Heart right ventricle (tissue), 16 donors: ENCODE measurements at regions not wholly inside any gene's neighbourhood (a gene's known extent, or its start where the extent isn't known, plus 50 kb on each side); places are given as distances from the start of the nearest gene placed in this dataset.

Experiments used
- ATAC-seq, 8 donors: fragments of 200-7000 bp; cut with Tn5 transposase; one replicate each; pipeline ENCODE4 v1.9.1; 2020; ENCODE audit warnings: mild to moderate bottlenecking in 8 of 8, moderate library complexity in 8 of 8, moderate number of reproducible peaks in 1 of 8
- DNase-seq, 2 donors: peaks; one replicate each; pipeline ENCODE4 v3.0.0-alpha.2; 2020
- H3K27ac ChIP-seq, 10 donors: fragments of 200-600 bp; sonication (generic) in 2 of 10; one replicate each; pipeline versions ENCODE4 v1.5.0 to v1.8.0; 2020 to 2022; ENCODE audit warnings: mild to moderate bottlenecking in 3 of 10
- H3K27me3 ChIP-seq, 7 donors: fragments of 200-600 bp; one replicate each; pipeline ENCODE4 v1.8.0; 2021 to 2022; ENCODE audit warnings: mild to moderate bottlenecking in 2 of 7
- H3K36me3 ChIP-seq, 9 donors: fragments of 200-600 bp; sonication (generic) in 1 of 9; one replicate each; pipeline versions ENCODE4 v1.5.0 to v1.8.0; 2020 to 2022; ENCODE audit warnings: mild to moderate bottlenecking in 2 of 9
- H3K4me1 ChIP-seq, 9 donors: fragments of 200-600 bp; sonication (generic) in 1 of 9; one replicate each; pipeline versions ENCODE4 v1.5.0 to v1.8.0; 2020 to 2022; ENCODE audit warnings: mild to moderate bottlenecking in 4 of 9
- H3K4me3 ChIP-seq, 10 donors: fragments of 200-600 bp; sonication (generic) in 2 of 10; one replicate each; pipeline versions ENCODE4 v1.5.0 to v1.8.0; 2020 to 2022; ENCODE audit warnings: mild to moderate bottlenecking in 7 of 10, moderate library complexity in 2 of 10
- H3K9me3 ChIP-seq, 11 donors: fragments of 200-600 bp in 10 of 11; sonication (generic) in 2 of 11; one replicate each; pipeline versions ENCODE4 v1.5.0 to v1.8.0; 2013 to 2022; ENCODE audit warnings: mild to moderate bottlenecking in 2 of 11, control low read depth in 1 of 11, moderate library complexity in 1 of 11
- whole genome bisulfite sequencing, 2 donors: extraction: QIAGEN DNeasy Blood & Tissue Kit; methylation state at CpG; one replicate each; pipeline ENCODE4 v1.1.7; 2013; ENCODE audit warnings: inconsistent platforms in 1 of 2; 5-methylcytosine and 5-hydroxymethylcytosine counted together
- intact Hi-C, 10 donors: fragments of 100-400 bp; cut with DNase I; formaldehyde crosslinking; loops; one replicate each; pipeline versions ENCODE4 v1.11.1 to v1.14.2; 2022
- TF ChIP-seq, protein P1 (sequence below), 9 donors: fragments of 200-600 bp; sonication (generic) in 2 of 9; IDR thresholded peaks; one replicate each; pipeline versions ENCODE4 v1.5.0 to v1.8.0; 2021 to 2022; ENCODE audit warnings: antibody characterized with exemption in 9 of 9, mild to moderate bottlenecking in 5 of 9, moderate library complexity in 1 of 9
- donor health status: Arrhythmogenic right ventricular cardiomyopathy.
- donor health status: ischemic (EF 13 %, LVEDD 7.1; RV severe dilation, severe dysfunction).
- donor health status: healthy with polysubstance abuse.
- donor health status: DM: no; HTN: yes; CAD: no.
- donor health status: DM: no; HTN: no; CAD: no.
- donor health status: ischemic (EF 25% LVEDD 6.9; RV normal size, moderate dysfunction).
- donor health status: ischemic (EF 25% LVEDD 5.7; RV mildly dilated, moderate dysfunction).
- donor health status: healthy.
- donor health status: DM: yes; HTN: yes; CAD: no.
- donor health status: Ischemic cardiomyopathy.
- donor health status: ischemic (EF 35%, LVEDD 5.7; RV mildly dilated, moderate dysfunction).
- donor health status: nonischemic (EF 11% LVEDD 7.7; RV severe dilation, severe dysfunction).
- donor health status: DM: yes; HTN: yes; CAD: no.
- donor health status: PGD.
- donor health status: ischemic (EF 29% LVEDD 5.4; RV normal size, mild dysfunction).
- donor health status: nonischemic (EF 23%, LVEDD 6.1; RV moderate dilation, normal function).

DNA sequence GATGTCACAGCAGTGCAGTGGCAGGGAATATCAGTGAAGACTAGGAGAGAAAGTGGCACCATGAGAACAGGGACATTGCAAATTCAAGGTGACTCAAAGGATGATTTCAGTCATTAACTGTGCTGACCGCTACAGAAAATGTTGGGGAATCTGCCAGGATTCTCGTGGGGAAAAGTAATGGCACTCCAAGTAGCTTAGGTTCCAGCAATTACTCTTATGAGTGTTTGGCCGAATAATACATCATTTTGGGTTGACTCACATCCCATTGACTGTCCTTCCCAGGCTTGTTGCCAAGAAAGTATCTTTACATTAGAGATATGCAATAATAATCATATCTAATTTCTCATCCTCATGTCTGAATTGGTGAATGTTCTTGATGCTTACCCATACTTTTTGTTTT, 1411.1 kb upstream of the PCDH7 start:
- H3K36me3 ChIP-seq = no peaks in the 10 kb centered on the region
- H3K27ac ChIP-seq = no peak overlapping the region
- no peaks in the 10 kb centered on the region for H3K4me1 ChIP-seq
- H3K9me3 ChIP-seq = no peaks in the 10 kb centered on the region
- no peaks in the 10 kb centered on the region for H3K27me3 ChIP-seq
- ATAC-seq (no peak), DNase-seq (no peak)
- 61 to 67% methylated on average over 3 of the region's 3 CpGs for WGBS, 2 donors
- intact Hi-C loops = no loop called here
- no peak overlapping the region for H3K4me3 ChIP-seq
- TF ChIP-seq, protein P1, sequence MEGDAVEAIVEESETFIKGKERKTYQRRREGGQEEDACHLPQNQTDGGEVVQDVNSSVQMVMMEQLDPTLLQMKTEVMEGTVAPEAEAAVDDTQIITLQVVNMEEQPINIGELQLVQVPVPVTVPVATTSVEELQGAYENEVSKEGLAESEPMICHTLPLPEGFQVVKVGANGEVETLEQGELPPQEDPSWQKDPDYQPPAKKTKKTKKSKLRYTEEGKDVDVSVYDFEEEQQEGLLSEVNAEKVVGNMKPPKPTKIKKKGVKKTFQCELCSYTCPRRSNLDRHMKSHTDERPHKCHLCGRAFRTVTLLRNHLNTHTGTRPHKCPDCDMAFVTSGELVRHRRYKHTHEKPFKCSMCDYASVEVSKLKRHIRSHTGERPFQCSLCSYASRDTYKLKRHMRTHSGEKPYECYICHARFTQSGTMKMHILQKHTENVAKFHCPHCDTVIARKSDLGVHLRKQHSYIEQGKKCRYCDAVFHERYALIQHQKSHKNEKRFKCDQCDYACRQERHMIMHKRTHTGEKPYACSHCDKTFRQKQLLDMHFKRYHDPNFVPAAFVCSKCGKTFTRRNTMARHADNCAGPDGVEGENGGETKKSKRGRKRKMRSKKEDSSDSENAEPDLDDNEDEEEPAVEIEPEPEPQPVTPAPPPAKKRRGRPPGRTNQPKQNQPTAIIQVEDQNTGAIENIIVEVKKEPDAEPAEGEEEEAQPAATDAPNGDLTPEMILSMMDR (IDR thresholded peaks at IDR 0.05) = no peak

DNA sequence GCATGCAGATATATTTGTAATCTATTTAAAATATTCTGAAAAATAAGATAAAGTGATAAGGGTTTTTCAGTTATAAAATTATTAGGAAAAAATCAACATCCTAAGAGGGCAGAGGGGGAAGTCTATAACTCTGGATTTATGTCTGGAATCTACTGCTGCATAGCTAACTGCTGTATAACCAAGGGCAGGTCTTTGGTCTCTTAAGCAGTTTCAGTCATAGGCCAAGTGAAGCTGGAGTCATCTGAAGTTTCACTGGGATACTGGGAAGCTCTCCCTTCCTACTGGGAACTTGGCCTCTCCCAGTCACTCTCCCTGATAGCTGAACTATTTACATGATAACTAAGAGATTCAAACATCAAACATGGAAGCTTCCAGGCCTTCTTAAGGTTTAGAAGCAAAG, 1409.9 kb upstream of the PCDH7 start:
- Histone ChIP-seq H3K27me3 (no peaks in the 10 kb centered on the region), H3K9me3 (no peaks in the 10 kb centered on the region), H3K36me3 (no peaks in the 10 kb centered on the region), H3K4me3 (no peak overlapping the region), H3K27ac (no peak overlapping the region), H3K4me1 (no peaks in the 10 kb centered on the region)
- DNase-seq (no peak), ATAC-seq (no peak)
- TF ChIP-seq, protein P1 (IDR thresholded peaks at IDR 0.05) = no peak
- intact Hi-C loops = no loop called here

DNA sequence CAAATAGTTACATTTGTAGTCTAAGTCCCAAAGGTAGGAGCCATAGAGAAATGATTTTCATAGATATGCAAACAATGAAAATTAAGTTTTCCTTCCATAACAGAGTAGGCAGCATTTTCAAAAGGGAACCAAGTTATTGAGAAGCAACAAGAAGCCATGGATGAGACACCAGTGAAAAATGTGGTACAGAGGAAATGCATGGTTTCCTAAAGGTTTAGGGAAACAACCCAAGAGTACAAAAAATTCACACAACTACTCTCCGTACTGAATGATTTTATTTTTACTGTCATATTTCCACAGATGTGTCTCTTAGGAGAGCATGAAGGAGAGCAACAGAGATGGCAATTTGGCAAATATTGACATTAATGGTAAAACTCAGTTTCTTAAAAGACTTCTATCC, 1408.9 kb upstream of the PCDH7 start:
- Histone ChIP-seq H3K4me3 (no peak overlapping the region), H3K4me1 (no peaks in the 10 kb centered on the region), H3K36me3 (no peaks in the 10 kb centered on the region), H3K27me3 (no peaks in the 10 kb centered on the region), H3K9me3 (no peaks in the 10 kb centered on the region), H3K27ac (no peak overlapping the region)
- DNase-seq = no peak
- no peak for ATAC-seq
- TF ChIP-seq, protein P1 (IDR thresholded peaks at IDR 0.05) = no peak
- intact Hi-C loops = no loop called here
- 57 to 83% methylated on average over 1 of the region's 1 CpG for WGBS, 2 donors

DNA sequence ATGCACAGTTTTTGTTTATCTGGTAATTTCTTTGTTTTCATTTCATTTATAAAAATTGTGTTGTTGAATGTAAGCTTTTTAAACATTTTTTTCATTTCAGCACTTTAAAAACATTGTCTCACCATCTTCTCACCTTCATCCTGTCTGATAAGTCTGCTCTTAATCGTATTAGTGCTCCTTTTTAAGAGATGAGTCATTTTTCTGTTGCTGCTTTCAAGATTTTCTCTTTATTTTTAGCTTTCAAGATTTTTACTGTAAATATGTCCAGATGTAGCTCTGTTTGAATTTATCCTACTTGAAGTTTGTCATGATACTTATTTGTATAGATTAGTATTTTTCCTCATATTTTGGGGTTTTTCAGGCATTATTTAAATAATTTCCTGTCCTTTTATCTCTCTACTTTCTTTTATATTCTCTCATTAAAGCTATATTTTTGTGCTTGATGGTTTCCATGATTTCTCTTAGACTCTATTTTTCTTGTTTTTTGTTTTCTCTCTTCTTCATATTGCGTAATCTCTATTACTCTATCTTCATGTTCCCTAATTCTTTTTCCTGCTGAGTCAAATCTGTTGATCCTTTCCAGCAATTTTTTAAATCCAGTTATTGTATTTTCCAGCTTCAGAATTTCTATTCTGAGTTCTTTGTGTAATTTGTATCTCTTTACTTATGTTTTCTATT, 1400.4 kb upstream of the PCDH7 start:
- Histone ChIP-seq H3K36me3 (no peaks in the 10 kb centered on the region), H3K27ac (no peak overlapping the region), H3K27me3 (no peaks in the 10 kb centered on the region), H3K4me1 (no peaks in the 10 kb centered on the region), H3K4me3 (no peak overlapping the region), H3K9me3 (peaks cover 0 to 13% (median 5%) of the 10 kb centered on the region in 11 donors)
- DNase-seq (no peak), ATAC-seq (no peak)
- TF ChIP-seq, protein P1 (IDR thresholded peaks at IDR 0.05) = no peak
- intact Hi-C loops = no loop called here
- WGBS, 2 donors = 64 to 67% methylated on average over 2 of the region's 2 CpGs
